Transverse colon (tissue), 4 donors: ENCODE measurements at regions not wholly inside any gene's neighbourhood (a gene's known extent, or its start where the extent isn't known, plus 50 kb on each side); places are given as distances from the start of the nearest gene placed in this dataset.

ENCODE experiments used
- POLR2AphosphoS5 ChIP-seq, 3 donors: sonication (generic); formaldehyde crosslinking; IDR thresholded peaks; one replicate each; pipeline ENCODE4 v1.6.1; 2016; ENCODE audit warnings: antibody characterized with exemption in 3 of 3
- TF ChIP-seq, protein P1 (sequence below), 5 experiments: fragments of 200-600 bp in 3 of 5; fragments of 450-650 bp in 2 of 5; sonication (generic) in 3 of 5; IDR thresholded peaks; 1 replicate in 2 of 5; 2 replicates in 3 of 5; pipeline ENCODE4 v1.5.1; 2016 to 2017; ENCODE audit warnings: antibody characterized with exemption in 5 of 5, inconsistent platforms in 3 of 5, mild to moderate bottlenecking in 2 of 5, moderate library complexity in 1 of 5

DNA sequence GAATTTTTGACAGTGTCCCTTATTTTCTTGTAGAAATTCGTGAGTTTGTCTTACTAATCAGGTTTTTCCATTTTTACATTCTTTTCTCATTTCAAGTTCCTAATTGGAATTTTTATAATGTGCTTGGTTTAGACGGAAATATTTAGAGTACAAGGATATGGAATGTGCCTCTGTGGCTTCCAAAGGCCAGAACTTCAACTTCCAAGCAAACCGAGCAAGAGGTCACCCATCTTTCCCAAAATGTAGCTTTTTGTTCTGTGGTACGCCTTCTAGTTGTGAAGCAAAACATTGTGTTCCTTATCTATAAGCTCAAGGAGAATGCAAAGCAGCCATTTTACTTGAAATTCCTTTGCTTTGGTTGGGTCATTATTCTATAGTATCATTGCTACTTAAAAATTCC is 212.8 kb upstream of the PACRGL start:
- TF ChIP-seq POLR2AphosphoS5 (IDR thresholded peaks at IDR 0.05): no peak
- TF ChIP-seq, protein P1, sequence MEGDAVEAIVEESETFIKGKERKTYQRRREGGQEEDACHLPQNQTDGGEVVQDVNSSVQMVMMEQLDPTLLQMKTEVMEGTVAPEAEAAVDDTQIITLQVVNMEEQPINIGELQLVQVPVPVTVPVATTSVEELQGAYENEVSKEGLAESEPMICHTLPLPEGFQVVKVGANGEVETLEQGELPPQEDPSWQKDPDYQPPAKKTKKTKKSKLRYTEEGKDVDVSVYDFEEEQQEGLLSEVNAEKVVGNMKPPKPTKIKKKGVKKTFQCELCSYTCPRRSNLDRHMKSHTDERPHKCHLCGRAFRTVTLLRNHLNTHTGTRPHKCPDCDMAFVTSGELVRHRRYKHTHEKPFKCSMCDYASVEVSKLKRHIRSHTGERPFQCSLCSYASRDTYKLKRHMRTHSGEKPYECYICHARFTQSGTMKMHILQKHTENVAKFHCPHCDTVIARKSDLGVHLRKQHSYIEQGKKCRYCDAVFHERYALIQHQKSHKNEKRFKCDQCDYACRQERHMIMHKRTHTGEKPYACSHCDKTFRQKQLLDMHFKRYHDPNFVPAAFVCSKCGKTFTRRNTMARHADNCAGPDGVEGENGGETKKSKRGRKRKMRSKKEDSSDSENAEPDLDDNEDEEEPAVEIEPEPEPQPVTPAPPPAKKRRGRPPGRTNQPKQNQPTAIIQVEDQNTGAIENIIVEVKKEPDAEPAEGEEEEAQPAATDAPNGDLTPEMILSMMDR (IDR thresholded peaks at IDR 0.05): no peak
